ENCODE measurements at regions not wholly inside any gene's neighbourhood (a gene's known extent, or its start where the extent isn't known, plus 50 kb on each side); places are given as distances from the start of the nearest gene placed in this dataset.

DNA sequence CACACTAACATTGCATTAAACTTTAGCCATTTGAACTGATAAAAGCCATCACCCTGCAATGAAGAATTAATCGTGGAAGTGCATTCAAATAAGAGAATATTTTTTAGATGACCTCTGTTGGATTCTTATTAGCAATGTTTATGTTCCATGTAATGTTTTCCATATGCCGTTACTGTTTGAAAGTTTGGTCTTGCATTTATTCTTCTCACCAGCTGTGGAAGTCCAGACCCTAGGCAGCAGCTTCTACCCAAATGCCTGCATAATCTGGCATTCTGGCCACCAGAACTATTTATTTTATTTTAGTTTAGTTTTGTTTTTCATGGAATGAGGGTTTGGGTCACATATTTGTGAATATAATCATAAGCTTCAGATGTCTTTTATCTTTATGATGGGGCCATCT is 140.4 kb downstream of the SAMD5 start:
- no peaks in the 10 kb centered on the region for H4K20me1 ChIP-seq (ENCODE audit: insufficient read depth, low read length)
- H3K9me3 ChIP-seq (ENCODE audit: low read depth, low read length): no peaks in the 10 kb centered on the region
- H3K79me2 ChIP-seq (ENCODE audit: insufficient read depth, low read length): no peaks in the 10 kb centered on the region
- H3K36me3 ChIP-seq (ENCODE audit: insufficient read depth, low read length): no peaks in the 10 kb centered on the region
- no peaks in the 10 kb centered on the region for H3K4me1 ChIP-seq (ENCODE audit: insufficient read depth, low read length)
- H3K4me3 ChIP-seq (ENCODE audit: insufficient read depth, low read length): no peak overlapping the region
- no peak overlapping the region for H3K4me2 ChIP-seq (ENCODE audit: insufficient read depth, low read length)
- TF ChIP-seq, protein P1, sequence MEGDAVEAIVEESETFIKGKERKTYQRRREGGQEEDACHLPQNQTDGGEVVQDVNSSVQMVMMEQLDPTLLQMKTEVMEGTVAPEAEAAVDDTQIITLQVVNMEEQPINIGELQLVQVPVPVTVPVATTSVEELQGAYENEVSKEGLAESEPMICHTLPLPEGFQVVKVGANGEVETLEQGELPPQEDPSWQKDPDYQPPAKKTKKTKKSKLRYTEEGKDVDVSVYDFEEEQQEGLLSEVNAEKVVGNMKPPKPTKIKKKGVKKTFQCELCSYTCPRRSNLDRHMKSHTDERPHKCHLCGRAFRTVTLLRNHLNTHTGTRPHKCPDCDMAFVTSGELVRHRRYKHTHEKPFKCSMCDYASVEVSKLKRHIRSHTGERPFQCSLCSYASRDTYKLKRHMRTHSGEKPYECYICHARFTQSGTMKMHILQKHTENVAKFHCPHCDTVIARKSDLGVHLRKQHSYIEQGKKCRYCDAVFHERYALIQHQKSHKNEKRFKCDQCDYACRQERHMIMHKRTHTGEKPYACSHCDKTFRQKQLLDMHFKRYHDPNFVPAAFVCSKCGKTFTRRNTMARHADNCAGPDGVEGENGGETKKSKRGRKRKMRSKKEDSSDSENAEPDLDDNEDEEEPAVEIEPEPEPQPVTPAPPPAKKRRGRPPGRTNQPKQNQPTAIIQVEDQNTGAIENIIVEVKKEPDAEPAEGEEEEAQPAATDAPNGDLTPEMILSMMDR (IDR thresholded peaks at IDR 0.05; ENCODE audit: extremely low read depth, low read depth, low read length): no peak
- no peak overlapping the region for H2AFZ ChIP-seq (ENCODE audit: low read length)
- no peak for DNase-seq (ENCODE audit: insufficient read length, low spot score, missing footprints)
- H3K27me3 ChIP-seq (ENCODE audit: insufficient read depth, low read length): no peaks in the 10 kb centered on the region
- no peak overlapping the region for H3K27ac ChIP-seq (ENCODE audit: low read depth, low read length)

GRCh38 chr6:147651249-147652063 is 143.0 kb downstream of the SAMD5 start:
- Histone ChIP-seq H3K9me3 (ENCODE audit: low read depth, low read length) (no peaks in the 10 kb centered on the region), H3K36me3 (ENCODE audit: insufficient read depth, low read length) (no peaks in the 10 kb centered on the region), H3K4me2 (ENCODE audit: insufficient read depth, low read length) (no peak overlapping the region), H3K79me2 (ENCODE audit: insufficient read depth, low read length) (no peaks in the 10 kb centered on the region), H3K27ac (ENCODE audit: low read depth, low read length) (no peak overlapping the region), H4K20me1 (ENCODE audit: insufficient read depth, low read length) (no peaks in the 10 kb centered on the region), H2AFZ (ENCODE audit: low read length) (peak overlapping the region; percentile 28), H3K4me3 (ENCODE audit: insufficient read depth, low read length) (no peak overlapping the region), H3K27me3 (ENCODE audit: insufficient read depth, low read length) (no peaks in the 10 kb centered on the region), H3K4me1 (ENCODE audit: insufficient read depth, low read length) (no peaks in the 10 kb centered on the region)
- no peak for DNase-seq (ENCODE audit: insufficient read length, low spot score, missing footprints)
- TF ChIP-seq, protein P1 (IDR thresholded peaks at IDR 0.05; ENCODE audit: extremely low read depth, low read depth, low read length): no peak

GRCh38 chr6:147653631-147654030 is 145.1 kb downstream of the SAMD5 start:
- H3K27ac ChIP-seq (ENCODE audit: low read depth, low read length): no peak overlapping the region
- no peak overlapping the region for H3K4me2 ChIP-seq (ENCODE audit: insufficient read depth, low read length)
- no peaks in the 10 kb centered on the region for H3K79me2 ChIP-seq (ENCODE audit: insufficient read depth, low read length)
- H4K20me1 ChIP-seq (ENCODE audit: insufficient read depth, low read length): no peaks in the 10 kb centered on the region
- H3K4me3 ChIP-seq (ENCODE audit: insufficient read depth, low read length): no peak overlapping the region
- H3K27me3 ChIP-seq (ENCODE audit: insufficient read depth, low read length): no peaks in the 10 kb centered on the region
- no peaks in the 10 kb centered on the region for H3K4me1 ChIP-seq (ENCODE audit: insufficient read depth, low read length)
- H2AFZ ChIP-seq (ENCODE audit: low read length): no peak overlapping the region
- no peaks in the 10 kb centered on the region for H3K9me3 ChIP-seq (ENCODE audit: low read depth, low read length)
- H3K36me3 ChIP-seq (ENCODE audit: insufficient read depth, low read length): no peaks in the 10 kb centered on the region
- TF ChIP-seq, protein P1 (IDR thresholded peaks at IDR 0.05; ENCODE audit: extremely low read depth, low read depth, low read length): no peak
- DNase-seq (ENCODE audit: insufficient read length, low spot score, missing footprints): no peak

DNA sequence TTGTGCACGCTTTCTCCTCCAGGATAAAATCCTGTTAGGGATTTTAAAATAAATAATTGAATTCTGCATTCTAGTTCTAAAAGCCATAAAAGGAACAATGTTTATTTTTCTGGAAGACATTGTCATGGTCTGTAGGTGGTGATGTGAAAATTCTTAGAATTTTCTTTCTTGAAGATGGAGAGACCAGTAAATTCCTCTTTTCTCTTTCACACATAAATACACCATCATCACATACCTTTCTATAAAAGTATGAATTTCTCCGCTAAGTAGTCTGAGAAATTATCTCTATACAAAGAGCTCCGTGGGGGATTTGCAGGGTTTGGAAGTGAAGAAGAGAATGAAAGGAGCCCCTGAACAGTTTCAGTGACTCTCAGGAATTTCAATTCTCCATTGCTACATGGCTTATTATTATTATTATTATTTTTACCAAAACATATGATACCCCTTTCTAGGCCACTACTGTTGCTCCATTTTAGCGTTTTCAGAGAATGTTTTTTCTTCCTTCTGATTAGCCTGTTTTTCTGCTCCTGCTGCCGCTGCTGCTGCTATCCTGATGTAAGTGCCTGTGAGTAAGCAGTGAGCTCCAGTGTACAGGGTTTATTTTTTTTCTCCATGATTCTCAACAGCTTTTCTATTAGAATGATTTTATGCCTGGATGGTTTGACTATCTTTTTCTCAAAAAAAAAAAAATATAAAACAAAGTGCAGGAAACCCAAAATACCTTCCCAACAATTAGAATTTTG is 145.8 kb downstream of the SAMD5 start:
- Histone ChIP-seq H3K4me2 (ENCODE audit: insufficient read depth, low read length) (no peak overlapping the region), H4K20me1 (ENCODE audit: insufficient read depth, low read length) (no peaks in the 10 kb centered on the region), H3K36me3 (ENCODE audit: insufficient read depth, low read length) (no peaks in the 10 kb centered on the region), H3K27ac (ENCODE audit: low read depth, low read length) (no peak overlapping the region), H3K79me2 (ENCODE audit: insufficient read depth, low read length) (no peaks in the 10 kb centered on the region), H3K9me3 (ENCODE audit: low read depth, low read length) (no peaks in the 10 kb centered on the region), H3K4me1 (ENCODE audit: insufficient read depth, low read length) (no peaks in the 10 kb centered on the region), H3K27me3 (ENCODE audit: insufficient read depth, low read length) (no peaks in the 10 kb centered on the region), H3K4me3 (ENCODE audit: insufficient read depth, low read length) (no peak overlapping the region), H2AFZ (ENCODE audit: low read length) (no peak overlapping the region)
- TF ChIP-seq, protein P1 (IDR thresholded peaks at IDR 0.05; ENCODE audit: extremely low read depth, low read depth, low read length): no peak
- no peak for DNase-seq (ENCODE audit: insufficient read length, low spot score, missing footprints)

All from osteoblast (primary cell).